NCI-H748 (cell line): ENCODE measurements at regions not wholly inside any gene's neighbourhood (a gene's known extent, or its start where the extent isn't known, plus 50 kb on each side); places are given as distances from the start of the nearest gene placed in this dataset.

Source experiments
- DNase-seq: peaks from one replicate; lab custom pipeline; 2025; ENCODE audit not compliant: unreplicated experiment; lab: John Stamatoyannopoulos, UW

- DNase-seq = no peak
Measured at GRCh38 chr1:65670518-65670917, 122.2 kb upstream of the PDE4B start.

- DNase-seq = no peak
Measured at GRCh38 chr1:65674522-65674921, 118.2 kb upstream of the PDE4B start.

- no peak for DNase-seq
Measured at GRCh38 chr1:65679773-65680172, 112.9 kb upstream of the PDE4B start.

- no peak for DNase-seq
Measured at GRCh38 chr1:65681096-65681495, 111.6 kb upstream of the PDE4B start.

GRCh38 chr1:65687428-65688214 is 105.1 kb upstream of the PDE4B start:
- DNase-seq = peak; percentile 56

GRCh38 chr1:65688215-65688566 is 104.5 kb upstream of the PDE4B start:
- no peak for DNase-seq

- no peak for DNase-seq
Measured at GRCh38 chr1:65688848-65689247, 103.8 kb upstream of the PDE4B start.

GRCh38 chr1:65691152-65691900 is 101.4 kb upstream of the PDE4B start:
- DNase-seq = no peak

GRCh38 chr1:65691972-65692371 is 100.7 kb upstream of the PDE4B start:
- DNase-seq = no peak

- no peak for DNase-seq
Measured at GRCh38 chr1:65694126-65694525, 98.6 kb upstream of the PDE4B start.

GRCh38 chr1:65694933-65695332 is 97.8 kb upstream of the PDE4B start:
- DNase-seq = no peak

- DNase-seq = no peak
Measured at GRCh38 chr1:65698590-65698989, 94.1 kb upstream of the PDE4B start.

GRCh38 chr1:65703853-65704252 is 88.8 kb upstream of the PDE4B start:
- no peak for DNase-seq

GRCh38 chr1:65704318-65704717 is 88.4 kb upstream of the PDE4B start:
- no peak for DNase-seq

- no peak for DNase-seq
Measured at GRCh38 chr1:65717815-65718454, 74.8 kb upstream of the PDE4B start.

GRCh38 chr1:65719391-65719790 is 73.3 kb upstream of the PDE4B start:
- DNase-seq = peak; percentile 10

GRCh38 chr1:65722461-65722860 is 70.2 kb upstream of the PDE4B start:
- DNase-seq = no peak

- no peak for DNase-seq
Measured at GRCh38 chr1:65724151-65724550, 68.5 kb upstream of the PDE4B start.

GRCh38 chr1:65725064-65725463 is 67.6 kb upstream of the PDE4B start:
- no peak for DNase-seq

GRCh38 chr1:65728504-65728903 is 64.2 kb upstream of the PDE4B start:
- no peak for DNase-seq

- DNase-seq = no peak
Measured at GRCh38 chr1:65729259-65729658, 63.4 kb upstream of the PDE4B start.

GRCh38 chr1:65734979-65735378 is 57.7 kb upstream of the PDE4B start:
- DNase-seq = no peak
